K562 (cell line): ENCODE measurements at regions not wholly inside any gene's neighbourhood (a gene's known extent, or its start where the extent isn't known, plus 50 kb on each side); places are given as distances from the start of the nearest gene placed in this dataset.

Experiments
- CBX3 ChIP-seq, 2 experiments: IDR thresholded peaks; 1 replicate in 1 of 2; 2 replicates in 1 of 2; pipeline ENCODE4 v1.6.1; 2012; ENCODE audit warnings: inconsistent platforms in 2 of 2, low read length in 2 of 2, borderline replicate concordance in 1 of 2, control low read depth in 1 of 2
- CEBPB ChIP-seq: fragments of 450-650 bp; IDR thresholded peaks from 2 replicates; pipeline ENCODE4 v1.6.1; 2016; ENCODE audit warnings: missing genetic modification characterization, missing compliant biosample characterization
- CTCF ChIP-seq, 3 experiments: IDR thresholded peaks in 2 of 3; conservative IDR thresholded peaks in 1 of 3; 2 replicates each; pipeline ENCODE4 v1.5.1; 2011 to 2012; ENCODE audit warnings: low read length in 3 of 3, mild to moderate bottlenecking in 3 of 3, control low read depth in 2 of 3, improper control_type of control experiment in 1 of 3, inconsistent platforms in 1 of 3, low read depth in 1 of 3, mixed read lengths in 1 of 3, moderate library complexity in 1 of 3; ENCODE audit not compliant: insufficient read depth in 2 of 3
- HDAC6 ChIP-seq: IDR thresholded peaks from 2 replicates; pipeline ENCODE4 v1.6.1; 2012; ENCODE audit warnings: low read depth, mild to moderate bottlenecking, control low read depth, inconsistent platforms, low read length, moderate library complexity
- IRF9 ChIP-seq: fragments of 450-650 bp; IDR thresholded peaks from 2 replicates; pipeline ENCODE4 v1.6.1; 2016; ENCODE audit warnings: missing biosample characterization, missing genetic modification characterization
- MAFG ChIP-seq: fragments of 450-650 bp; conservative IDR thresholded peaks from 2 replicates; pipeline ENCODE4 v1.6.1; 2016; ENCODE audit warnings: missing genetic modification characterization, missing compliant biosample characterization
- MAZ ChIP-seq, 2 experiments: fragments of 450-650 bp in 1 of 2; sonication (generic) in 1 of 2; formaldehyde crosslinking; IDR thresholded peaks in 1 of 2; conservative IDR thresholded peaks in 1 of 2; 2 replicates each; pipeline versions ENCODE4 v1.4.0 to v1.5.0; 2020; ENCODE audit warnings: mild to moderate bottlenecking in 1 of 2, missing genetic modification reagents in 1 of 2
- NR2C1 ChIP-seq, 2 experiments: fragments of 450-650 bp; IDR thresholded peaks; 2 replicates each; pipeline ENCODE4 v1.6.1; 2017; ENCODE audit warnings: mild to moderate bottlenecking in 2 of 2, antibody characterized with exemption in 1 of 2, inconsistent platforms in 1 of 2, missing compliant biosample characterization in 1 of 2, missing genetic modification characterization in 1 of 2
- RBM25 ChIP-seq: fragments of 200-400 bp; formaldehyde crosslinking; IDR thresholded peaks from 2 replicates; pipeline ENCODE4 v1.6.1; 2018; ENCODE audit warnings: low read length, low read depth, moderate library complexity; ENCODE audit not compliant: severe bottlenecking
- TCF7 ChIP-seq: sonication (generic); IDR thresholded peaks from 2 replicates; pipeline ENCODE4 v1.6.1; 2016; ENCODE audit warnings: antibody characterized with exemption, borderline replicate concordance
- ZBTB11 ChIP-seq, 3 experiments: fragments of 200-800 bp in 1 of 3; fragments of 250-450 bp in 1 of 3; fragments of 450-650 bp in 1 of 3; sonication (Bioruptor Pico) in 1 of 3; sonication (Bioruptor generic) in 1 of 3; formaldehyde crosslinking in 1 of 3; IDR thresholded peaks; 2 replicates each; pipeline versions ENCODE4 v1.6.1 to v1.8.0; 2016 to 2022; ENCODE audit warnings: mild to moderate bottlenecking in 2 of 3, missing genetic modification characterization in 2 of 3, missing compliant biosample characterization in 1 of 3, moderate library complexity in 1 of 3
- ZFP36 ChIP-seq: fragments of 150-350 bp; IDR thresholded peaks from 2 replicates; pipeline ENCODE4 v1.6.1; 2018; ENCODE audit warnings: low read length, low read depth; ENCODE audit not compliant: partially characterized antibody

- TF ChIP-seq CEBPB, result no peak
- TF ChIP-seq RBM25, result no peak
- TF ChIP-seq HDAC6, result no peak
- TF ChIP-seq TCF7, result no peak
- TF ChIP-seq ZFP36, result no peak
- no peak for TF ChIP-seq IRF9 (tag)
- no peak for TF ChIP-seq MAFG (tag)
- no peak for TF ChIP-seq CTCF (IDR thresholded peaks at IDR 0.05 in 2 of 3, conservative IDR thresholded peaks at IDR 0.05 in 1 of 3; ENCODE audit: insufficient read depth in 2 of 3, low read depth in 1 of 3, low read length in 3 of 3)
- TF ChIP-seq NR2C1 (IDR thresholded peaks at IDR 0.05), result no peak
- no peak for TF ChIP-seq NR2C1 (tag; IDR thresholded peaks at IDR 0.05)
- TF ChIP-seq ZBTB11 (CRISPR knock-in tag; IDR thresholded peaks at IDR 0.05), result no peak
- no peak for TF ChIP-seq CBX3 (IDR thresholded peaks at IDR 0.05; ENCODE audit: borderline replicate concordance in 1 of 2, low read length in 2 of 2)
- TF ChIP-seq MAZ (CRISPR knock-in tag; conservative IDR thresholded peaks at IDR 0.05 in 1 of 2, IDR thresholded peaks at IDR 0.05 in 1 of 2), result no peak
Observed at GRCh38 chr3:56857178-56857577, 55.4 kb upstream of the ARHGEF3 start.
